Sigmoid colon (tissue), 6 donors: ENCODE measurements at regions not wholly inside any gene's neighbourhood (a gene's known extent, or its start where the extent isn't known, plus 50 kb on each side); places are given as distances from the start of the nearest gene placed in this dataset.

Experiments
- DNase-seq: peaks from one replicate; pipeline ENCODE4 v3.0.0-alpha.2; 2019
- H3K27ac ChIP-seq, 4 donors: fragments of 200-600 bp; sonication (generic); one replicate each; pipeline ENCODE4 v1.5.1; 2016 to 2019; ENCODE audit warnings: mild to moderate bottlenecking in 1 of 4
- H3K27me3 ChIP-seq, 3 donors: fragments of 200-600 bp; sonication (generic); one replicate each; pipeline ENCODE4 v1.5.1; 2019; ENCODE audit warnings: mild to moderate bottlenecking in 1 of 3
- H3K36me3 ChIP-seq, 4 donors: fragments of 200-600 bp; sonication (generic); one replicate each; pipeline ENCODE4 v1.5.1; 2016 to 2019
- H3K4me1 ChIP-seq, 4 donors: fragments of 200-600 bp; sonication (generic); one replicate each; pipeline ENCODE4 v1.5.1; 2017 to 2019
- H3K4me3 ChIP-seq, 4 donors: fragments of 200-600 bp; sonication (generic); one replicate each; pipeline ENCODE4 v1.5.1; 2017 to 2019; ENCODE audit warnings: mild to moderate bottlenecking in 2 of 4, moderate library complexity in 1 of 4
- H3K9me3 ChIP-seq, 4 donors: fragments of 200-600 bp in 3 of 4; sonication (generic) in 3 of 4; one replicate each; pipeline versions ENCODE4 v1.5.1 to v1.6.1; 2013 to 2019
- EP300 ChIP-seq, 4 donors: sonication (generic); formaldehyde crosslinking; IDR thresholded peaks; one replicate each; pipeline ENCODE4 v1.6.1; 2017; ENCODE audit warnings: antibody characterized with exemption in 4 of 4
- POLR2A ChIP-seq, 2 donors: fragments of 450-650 bp; IDR thresholded peaks; one replicate each; pipeline ENCODE4 v1.6.1; 2016; ENCODE audit warnings: antibody characterized with exemption in 2 of 2, mild to moderate bottlenecking in 2 of 2, moderate library complexity in 2 of 2
- POLR2AphosphoS5 ChIP-seq, 4 donors: sonication (generic); formaldehyde crosslinking; IDR thresholded peaks; one replicate each; pipeline ENCODE4 v1.6.1; 2017; ENCODE audit warnings: antibody characterized with exemption in 4 of 4
- WGBS, 2 donors: extraction: QIAGEN DNeasy Blood & Tissue Kit; methylation state at CpG; one replicate each; pipeline ENCODE4 v1.1.7; 2013; 5-methylcytosine and 5-hydroxymethylcytosine counted together
- intact Hi-C: fragments of 100-400 bp; cut with DNase I; formaldehyde crosslinking; loops from one replicate; pipeline ENCODE4 v1.15.1; 2023
- TF ChIP-seq, protein P1 (sequence below), 4 experiments: fragments of 450-650 bp in 3 of 4; fragments of 200-600 bp in 1 of 4; IDR thresholded peaks; one replicate each; pipeline ENCODE4 v1.5.1; 2016 to 2019; ENCODE audit warnings: antibody characterized with exemption in 4 of 4, mild to moderate bottlenecking in 3 of 4, moderate library complexity in 2 of 4
- donor health status: healthy with polysubstance abuse.
- donor health status: healthy.

DNA sequence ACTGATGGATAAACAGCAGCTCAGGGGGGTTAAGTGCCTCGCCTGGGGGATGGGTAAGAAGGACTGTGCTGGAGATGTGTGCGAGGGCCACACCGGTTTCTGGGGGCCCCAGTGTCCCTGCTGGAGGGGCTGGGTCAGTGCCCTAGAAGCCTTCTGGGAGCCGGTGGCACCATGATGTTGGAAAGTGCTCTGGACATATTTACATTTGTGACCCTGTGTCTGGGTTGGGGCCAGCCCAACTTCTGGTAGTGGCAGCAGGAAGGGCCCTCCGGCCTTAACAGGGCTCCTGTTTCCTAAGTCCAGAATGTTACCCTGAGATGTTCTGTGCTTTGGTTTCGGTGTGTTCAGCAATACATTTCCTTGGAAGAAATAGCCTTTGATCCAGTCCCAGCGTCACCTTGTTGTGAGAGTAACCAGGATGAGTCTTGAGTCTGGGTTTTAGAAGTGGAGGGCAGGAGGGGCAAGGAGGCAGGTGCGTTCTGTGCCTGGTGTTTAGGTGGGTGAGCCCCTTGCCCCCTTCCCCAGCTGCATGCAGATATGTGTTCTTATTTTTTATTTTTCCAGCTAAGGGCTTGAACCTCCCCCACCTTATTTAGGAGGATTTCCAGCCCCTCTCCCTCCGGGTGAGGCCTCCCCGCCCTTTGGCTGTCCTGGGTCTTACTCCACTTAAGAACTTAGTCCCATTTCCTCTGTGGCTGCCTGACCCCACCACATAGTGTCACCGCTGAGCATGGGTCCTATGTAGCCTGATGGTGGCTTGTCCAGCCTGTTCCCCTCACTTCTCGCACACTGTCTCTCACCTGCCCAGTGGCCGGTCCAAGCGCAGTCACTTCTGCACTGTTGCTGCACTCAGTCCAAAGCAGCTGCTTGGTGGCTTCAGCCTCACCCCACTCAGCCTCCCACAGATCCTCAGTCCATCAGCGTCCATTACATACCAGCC, 132.7 kb upstream of the HS6ST1 start:
- H3K27ac ChIP-seq, result no peak overlapping the region
- intact Hi-C loops, result no loop called here
- H3K4me3 ChIP-seq, result no peak overlapping the region
- no peaks in the 10 kb centered on the region for H3K4me1 ChIP-seq
- WGBS, 2 donors, result 89% methylated on average over 15 of the region's 15 CpGs
- H3K27me3 ChIP-seq, result no peaks in the 10 kb centered on the region
- H3K36me3 ChIP-seq, result no peaks in the 10 kb centered on the region
- no peak for TF ChIP-seq POLR2A (IDR thresholded peaks at IDR 0.05)
- TF ChIP-seq, protein P1, sequence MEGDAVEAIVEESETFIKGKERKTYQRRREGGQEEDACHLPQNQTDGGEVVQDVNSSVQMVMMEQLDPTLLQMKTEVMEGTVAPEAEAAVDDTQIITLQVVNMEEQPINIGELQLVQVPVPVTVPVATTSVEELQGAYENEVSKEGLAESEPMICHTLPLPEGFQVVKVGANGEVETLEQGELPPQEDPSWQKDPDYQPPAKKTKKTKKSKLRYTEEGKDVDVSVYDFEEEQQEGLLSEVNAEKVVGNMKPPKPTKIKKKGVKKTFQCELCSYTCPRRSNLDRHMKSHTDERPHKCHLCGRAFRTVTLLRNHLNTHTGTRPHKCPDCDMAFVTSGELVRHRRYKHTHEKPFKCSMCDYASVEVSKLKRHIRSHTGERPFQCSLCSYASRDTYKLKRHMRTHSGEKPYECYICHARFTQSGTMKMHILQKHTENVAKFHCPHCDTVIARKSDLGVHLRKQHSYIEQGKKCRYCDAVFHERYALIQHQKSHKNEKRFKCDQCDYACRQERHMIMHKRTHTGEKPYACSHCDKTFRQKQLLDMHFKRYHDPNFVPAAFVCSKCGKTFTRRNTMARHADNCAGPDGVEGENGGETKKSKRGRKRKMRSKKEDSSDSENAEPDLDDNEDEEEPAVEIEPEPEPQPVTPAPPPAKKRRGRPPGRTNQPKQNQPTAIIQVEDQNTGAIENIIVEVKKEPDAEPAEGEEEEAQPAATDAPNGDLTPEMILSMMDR (IDR thresholded peaks at IDR 0.05), result no peak
- H3K9me3 ChIP-seq, result peaks cover 0 to 3% (median 0%) of the 10 kb centered on the region in 4 donors
- DNase-seq, result peak; percentile 36

DNA sequence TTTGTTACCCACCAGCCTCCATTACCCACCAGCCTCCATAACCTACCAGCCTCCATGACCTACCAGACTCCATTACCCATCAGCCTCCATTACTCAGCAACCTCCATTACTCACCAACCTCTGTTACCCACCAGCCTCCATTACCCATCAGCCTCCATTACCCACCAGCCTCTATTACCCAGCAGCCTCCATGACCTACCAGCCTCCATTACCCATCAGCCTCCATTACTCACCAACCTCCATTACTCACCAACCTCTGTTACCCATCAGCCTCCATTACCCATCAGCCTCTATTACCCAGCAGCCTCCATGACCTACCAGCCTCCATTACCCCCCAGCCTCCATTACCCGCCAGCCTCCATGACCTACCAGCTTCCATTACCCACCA, 133.3 kb upstream of the HS6ST1 start:
- H3K27ac ChIP-seq, result no peak overlapping the region
- no peaks in the 10 kb centered on the region for H3K27me3 ChIP-seq
- intact Hi-C loops, result no loop called here
- H3K4me1 ChIP-seq, result no peaks in the 10 kb centered on the region
- H3K4me3 ChIP-seq, result no peak overlapping the region
- TF ChIP-seq POLR2AphosphoS5 (IDR thresholded peaks at IDR 0.05) (no peak), POLR2A (IDR thresholded peaks at IDR 0.05) (no peak), EP300 (IDR thresholded peaks at IDR 0.05) (no peak)
- TF ChIP-seq, protein P1 (IDR thresholded peaks at IDR 0.05), result no peak
- H3K9me3 ChIP-seq, result peaks cover 0 to 3% (median 0%) of the 10 kb centered on the region in 4 donors
- DNase-seq, result peak; percentile 19
- 94 to 98% methylated on average over 1 of the region's 1 CpG for WGBS, 2 donors
- no peaks in the 10 kb centered on the region for H3K36me3 ChIP-seq

DNA sequence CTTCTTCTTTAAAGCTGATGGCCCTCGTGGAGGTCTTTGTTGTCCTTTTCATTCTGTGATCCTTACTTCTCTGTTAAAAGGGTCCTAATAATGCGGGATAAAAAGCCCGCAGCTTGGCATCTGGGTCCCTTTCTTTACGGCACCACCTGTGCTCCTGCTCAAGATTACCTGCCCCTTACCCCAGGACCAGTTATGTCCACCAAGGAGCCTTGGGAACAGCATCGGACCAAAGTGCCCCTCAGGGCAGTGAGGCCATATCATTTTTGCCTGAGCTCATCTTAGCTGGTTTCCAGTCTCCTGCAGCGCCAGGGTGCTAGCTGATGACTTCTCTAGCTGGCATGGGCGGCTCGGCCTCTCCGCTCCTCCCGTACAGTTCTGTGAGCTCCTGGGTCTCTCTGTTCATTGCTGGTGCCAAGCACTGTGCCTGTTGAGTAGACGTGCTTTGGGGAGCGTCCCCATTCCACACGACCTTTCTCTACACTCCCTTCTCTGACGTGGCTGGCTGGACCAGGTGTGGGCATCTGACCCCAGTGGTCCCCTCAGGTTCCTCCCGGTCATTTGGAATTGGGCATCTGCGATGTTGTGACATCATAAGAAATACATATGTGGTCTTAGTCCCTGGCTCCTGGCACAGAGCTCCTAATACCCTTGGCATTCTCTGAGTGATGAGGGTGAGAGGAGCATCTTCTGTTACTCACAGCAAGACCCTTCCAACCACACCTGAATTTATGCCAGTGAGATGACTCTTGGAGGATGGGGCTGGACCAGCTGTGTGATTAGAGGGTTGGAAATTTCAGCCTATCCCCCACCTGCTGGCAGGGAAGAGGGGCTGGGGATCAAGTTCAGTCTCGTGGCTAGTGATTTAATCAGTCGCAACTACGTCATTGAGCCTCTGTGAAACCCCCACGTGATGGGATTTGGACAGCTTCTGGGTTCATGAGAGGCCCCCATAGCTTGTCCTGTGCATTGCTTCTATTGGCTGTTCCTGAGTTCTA, 134.2 kb upstream of the HS6ST1 start:
- no peaks in the 10 kb centered on the region for H3K4me1 ChIP-seq
- no peaks in the 10 kb centered on the region for H3K36me3 ChIP-seq
- H3K9me3 ChIP-seq, result peaks cover 0 to 3% (median 0%) of the 10 kb centered on the region in 4 donors
- WGBS, 2 donors, result 87 to 90% methylated on average over 20 of the region's 20 CpGs
- intact Hi-C loops, result no loop called here
- H3K27me3 ChIP-seq, result no peaks in the 10 kb centered on the region
- no peak for TF ChIP-seq POLR2AphosphoS5 (IDR thresholded peaks at IDR 0.05)
- no peak for TF ChIP-seq POLR2A (IDR thresholded peaks at IDR 0.05)
- TF ChIP-seq, protein P1 (IDR thresholded peaks at IDR 0.05), result no peak
- no peak for DNase-seq
- H3K4me3 ChIP-seq, result no peak overlapping the region
- no peak overlapping the region for H3K27ac ChIP-seq

DNA sequence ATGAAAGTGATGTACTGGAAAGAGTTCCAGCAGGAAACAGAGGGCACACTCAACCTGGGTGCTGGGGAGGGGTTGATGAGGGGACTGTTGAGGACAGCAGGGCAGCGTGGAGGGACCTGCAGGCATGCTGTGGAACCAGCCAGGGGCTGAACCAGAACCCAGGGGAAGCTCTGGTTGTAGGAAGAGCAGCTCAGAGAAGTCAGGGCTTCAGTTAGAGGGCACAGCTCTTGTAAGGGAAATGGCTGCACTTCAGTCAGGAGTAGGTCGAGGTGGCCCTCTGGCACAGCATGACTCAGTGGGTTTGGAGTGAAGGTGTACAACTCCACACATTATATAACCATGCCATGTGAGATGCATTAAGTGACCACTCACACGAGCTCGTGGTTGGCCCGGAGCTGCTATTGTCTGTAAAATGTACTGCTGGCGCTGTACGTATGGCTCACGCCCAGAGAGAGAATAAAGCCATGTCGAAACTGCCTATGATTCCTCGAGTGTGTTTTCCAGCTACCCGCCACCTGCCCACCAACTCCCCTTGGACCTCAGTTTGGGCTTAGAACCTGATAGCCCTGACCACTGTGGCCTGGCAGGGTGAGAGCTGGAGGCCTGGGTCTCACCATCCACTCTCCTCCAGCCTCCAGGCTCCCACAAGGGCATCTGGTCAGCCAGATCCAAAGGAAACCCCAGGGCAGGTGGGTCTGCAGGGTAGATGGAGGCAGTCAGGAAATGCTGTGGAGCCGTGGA, 136.5 kb upstream of the HS6ST1 start:
- no peaks in the 10 kb centered on the region for H3K36me3 ChIP-seq
- WGBS, 2 donors, result 86 to 89% methylated on average over 12 of the region's 12 CpGs

More for the DNA sequence above, 136.5 kb upstream of the HS6ST1 start:
- no peaks in the 10 kb centered on the region for H3K27me3 ChIP-seq
- H3K27ac ChIP-seq, result no peak overlapping the region
- H3K4me1 ChIP-seq, result no peaks in the 10 kb centered on the region
- peaks cover 0 to 3% (median 0%) of the 10 kb centered on the region in 4 donors for H3K9me3 ChIP-seq
- H3K4me3 ChIP-seq, result no peak overlapping the region
- intact Hi-C loops, result no loop called here
- DNase-seq, result no peak
- TF ChIP-seq POLR2AphosphoS5 (IDR thresholded peaks at IDR 0.05), result no peak
- no peak for TF ChIP-seq EP300 (IDR thresholded peaks at IDR 0.05)
- TF ChIP-seq POLR2A (IDR thresholded peaks at IDR 0.05), result no peak
- TF ChIP-seq, protein P1 (IDR thresholded peaks at IDR 0.05), result no peak
